ENCODE measurements at regions not wholly inside any gene's neighbourhood (a gene's known extent, or its start where the extent isn't known, plus 50 kb on each side); places are given as distances from the start of the nearest gene placed in this dataset.

- no peak for TF ChIP-seq CTCF (IDR thresholded peaks at IDR 0.05; ENCODE audit: poor library complexity, severe bottlenecking)
- no peak for TF ChIP-seq EP300 (conservative IDR thresholded peaks at IDR 0.05; ENCODE audit: poor library complexity, severe bottlenecking)
- no peak for TF ChIP-seq TAF1 (IDR thresholded peaks at IDR 0.05; ENCODE audit: low read depth)
- TF ChIP-seq MXI1 (conservative IDR thresholded peaks at IDR 0.05; ENCODE audit: poor library complexity, severe bottlenecking) = no peak
Measured at GRCh38 chr6:92617721-92618120, 801.6 kb downstream of the EPHA7 start.
